C4-2B (cell line): ENCODE measurements at regions not wholly inside any gene's neighbourhood (a gene's known extent, or its start where the extent isn't known, plus 50 kb on each side); places are given as distances from the start of the nearest gene placed in this dataset.

Source experiments
- ZFX ChIP-seq: fragments of 450-650 bp; IDR thresholded peaks from 2 replicates; pipeline ENCODE4 v1.6.1; 2017
- TF ChIP-seq, protein P1 (sequence below): fragments of 450-650 bp; conservative IDR thresholded peaks from 2 replicates; pipeline ENCODE4 v1.5.1; 2017; ENCODE audit warnings: mild to moderate bottlenecking

DNA sequence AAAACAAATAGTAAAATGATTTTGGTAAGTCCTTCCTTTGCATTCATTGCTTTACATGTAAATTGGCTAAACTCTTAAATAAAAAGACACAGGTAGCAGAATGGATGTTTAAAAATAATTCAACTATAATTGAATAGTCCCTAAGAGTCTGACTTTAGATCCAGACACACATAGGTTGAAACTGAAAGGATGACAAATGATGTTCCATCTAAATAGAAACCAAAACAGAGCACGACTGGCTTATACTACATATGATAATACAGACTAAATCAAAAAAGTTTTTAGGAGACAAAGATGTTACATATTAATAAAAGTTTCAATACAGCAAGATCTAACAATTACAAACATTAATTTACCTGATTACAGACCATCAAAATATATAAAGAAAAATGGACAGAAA, 2055.1 kb upstream of the WWC1 start:
- TF ChIP-seq, protein P1, sequence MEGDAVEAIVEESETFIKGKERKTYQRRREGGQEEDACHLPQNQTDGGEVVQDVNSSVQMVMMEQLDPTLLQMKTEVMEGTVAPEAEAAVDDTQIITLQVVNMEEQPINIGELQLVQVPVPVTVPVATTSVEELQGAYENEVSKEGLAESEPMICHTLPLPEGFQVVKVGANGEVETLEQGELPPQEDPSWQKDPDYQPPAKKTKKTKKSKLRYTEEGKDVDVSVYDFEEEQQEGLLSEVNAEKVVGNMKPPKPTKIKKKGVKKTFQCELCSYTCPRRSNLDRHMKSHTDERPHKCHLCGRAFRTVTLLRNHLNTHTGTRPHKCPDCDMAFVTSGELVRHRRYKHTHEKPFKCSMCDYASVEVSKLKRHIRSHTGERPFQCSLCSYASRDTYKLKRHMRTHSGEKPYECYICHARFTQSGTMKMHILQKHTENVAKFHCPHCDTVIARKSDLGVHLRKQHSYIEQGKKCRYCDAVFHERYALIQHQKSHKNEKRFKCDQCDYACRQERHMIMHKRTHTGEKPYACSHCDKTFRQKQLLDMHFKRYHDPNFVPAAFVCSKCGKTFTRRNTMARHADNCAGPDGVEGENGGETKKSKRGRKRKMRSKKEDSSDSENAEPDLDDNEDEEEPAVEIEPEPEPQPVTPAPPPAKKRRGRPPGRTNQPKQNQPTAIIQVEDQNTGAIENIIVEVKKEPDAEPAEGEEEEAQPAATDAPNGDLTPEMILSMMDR = no peak
- no peak for TF ChIP-seq ZFX
